ENCODE measurements at regions not wholly inside any gene's neighbourhood (a gene's known extent, or its start where the extent isn't known, plus 50 kb on each side); places are given as distances from the start of the nearest gene placed in this dataset.

GRCh38 chr4:26059391-26060154, 145.6 kb downstream of the SMIM20 start:
- no peak for ATAC-seq
- TF ChIP-seq, protein P1, sequence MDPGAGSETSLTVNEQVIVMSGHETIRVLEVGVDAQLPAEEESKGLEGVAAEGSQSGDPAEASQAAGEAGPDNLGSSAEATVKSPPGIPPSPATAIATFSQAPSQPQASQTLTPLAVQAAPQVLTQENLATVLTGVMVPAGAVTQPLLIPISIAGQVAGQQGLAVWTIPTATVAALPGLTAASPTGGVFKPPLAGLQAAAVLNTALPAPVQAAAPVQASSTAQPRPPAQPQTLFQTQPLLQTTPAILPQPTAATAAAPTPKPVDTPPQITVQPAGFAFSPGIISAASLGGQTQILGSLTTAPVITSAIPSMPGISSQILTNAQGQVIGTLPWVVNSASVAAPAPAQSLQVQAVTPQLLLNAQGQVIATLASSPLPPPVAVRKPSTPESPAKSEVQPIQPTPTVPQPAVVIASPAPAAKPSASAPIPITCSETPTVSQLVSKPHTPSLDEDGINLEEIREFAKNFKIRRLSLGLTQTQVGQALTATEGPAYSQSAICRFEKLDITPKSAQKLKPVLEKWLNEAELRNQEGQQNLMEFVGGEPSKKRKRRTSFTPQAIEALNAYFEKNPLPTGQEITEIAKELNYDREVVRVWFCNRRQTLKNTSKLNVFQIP (CRISPR knock-in tag; IDR thresholded peaks at IDR 0.05; ENCODE audit: borderline replicate concordance, low read depth): no peak

- TF ChIP-seq ARNTL (CRISPR knock-in tag; IDR thresholded peaks at IDR 0.05; ENCODE audit: borderline replicate concordance, low read depth) (no peak), BACH2 (CRISPR knock-in tag; IDR thresholded peaks at IDR 0.05; ENCODE audit: borderline replicate concordance) (no peak), ISL1 (CRISPR knock-in tag; IDR thresholded peaks at IDR 0.05) (no peak), PATZ1 (CRISPR knock-in tag; IDR thresholded peaks at IDR 0.05; ENCODE audit: borderline replicate concordance) (no peak), TSHZ2 (CRISPR knock-in tag; IDR thresholded peaks at IDR 0.05) (no peak), ESRRG (CRISPR knock-in tag; IDR thresholded peaks at IDR 0.05) (no peak), GLIS3 (CRISPR knock-in tag; IDR thresholded peaks at IDR 0.05) (no peak), RARB (CRISPR knock-in tag; IDR thresholded peaks at IDR 0.05) (no peak), ZFP30 (CRISPR knock-in tag; IDR thresholded peaks at IDR 0.05) (no peak), TCF4 (CRISPR knock-in tag; IDR thresholded peaks at IDR 0.05; ENCODE audit: borderline replicate concordance) (no peak), OSR1 (CRISPR knock-in tag; IDR thresholded peaks at IDR 0.05) (no peak), ZNF8 (CRISPR knock-in tag; IDR thresholded peaks at IDR 0.05) (no peak), ZNF70 (CRISPR knock-in tag; IDR thresholded peaks at IDR 0.05) (no peak), CSDC2 (CRISPR knock-in tag; IDR thresholded peaks at IDR 0.05) (no peak), TOX (CRISPR knock-in tag; IDR thresholded peaks at IDR 0.05; ENCODE audit: borderline replicate concordance) (no peak), ZNF565 (CRISPR knock-in tag; conservative IDR thresholded peaks at IDR 0.05; ENCODE audit: low read depth) (no peak), ZC3H10 (CRISPR knock-in tag; IDR thresholded peaks at IDR 0.05) (no peak)
- TF ChIP-seq, protein P2, sequence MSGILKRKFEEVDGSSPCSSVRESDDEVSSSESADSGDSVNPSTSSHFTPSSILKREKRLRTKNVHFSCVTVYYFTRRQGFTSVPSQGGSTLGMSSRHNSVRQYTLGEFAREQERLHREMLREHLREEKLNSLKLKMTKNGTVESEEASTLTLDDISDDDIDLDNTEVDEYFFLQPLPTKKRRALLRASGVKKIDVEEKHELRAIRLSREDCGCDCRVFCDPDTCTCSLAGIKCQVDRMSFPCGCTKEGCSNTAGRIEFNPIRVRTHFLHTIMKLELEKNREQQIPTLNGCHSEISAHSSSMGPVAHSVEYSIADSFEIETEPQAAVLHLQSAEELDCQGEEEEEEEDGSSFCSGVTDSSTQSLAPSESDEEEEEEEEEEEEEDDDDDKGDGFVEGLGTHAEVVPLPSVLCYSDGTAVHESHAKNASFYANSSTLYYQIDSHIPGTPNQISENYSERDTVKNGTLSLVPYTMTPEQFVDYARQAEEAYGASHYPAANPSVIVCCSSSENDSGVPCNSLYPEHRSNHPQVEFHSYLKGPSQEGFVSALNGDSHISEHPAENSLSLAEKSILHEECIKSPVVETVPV (CRISPR knock-in tag; IDR thresholded peaks at IDR 0.05): no peak
- TF ChIP-seq, protein P3, sequence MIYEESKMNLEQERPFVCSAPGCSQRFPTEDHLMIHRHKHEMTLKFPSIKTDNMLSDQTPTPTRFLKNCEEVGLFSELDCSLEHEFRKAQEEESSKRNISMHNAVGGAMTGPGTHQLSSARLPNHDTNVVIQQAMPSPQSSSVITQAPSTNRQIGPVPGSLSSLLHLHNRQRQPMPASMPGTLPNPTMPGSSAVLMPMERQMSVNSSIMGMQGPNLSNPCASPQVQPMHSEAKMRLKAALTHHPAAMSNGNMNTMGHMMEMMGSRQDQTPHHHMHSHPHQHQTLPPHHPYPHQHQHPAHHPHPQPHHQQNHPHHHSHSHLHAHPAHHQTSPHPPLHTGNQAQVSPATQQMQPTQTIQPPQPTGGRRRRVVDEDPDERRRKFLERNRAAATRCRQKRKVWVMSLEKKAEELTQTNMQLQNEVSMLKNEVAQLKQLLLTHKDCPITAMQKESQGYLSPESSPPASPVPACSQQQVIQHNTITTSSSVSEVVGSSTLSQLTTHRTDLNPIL (CRISPR knock-in tag; IDR thresholded peaks at IDR 0.05; ENCODE audit: low read depth): no peak
- TF ChIP-seq, protein P1 (CRISPR knock-in tag; IDR thresholded peaks at IDR 0.05; ENCODE audit: borderline replicate concordance, low read depth): no peak
- ATAC-seq: no peak
These were observed 146.3 kb downstream of the SMIM20 start for GRCh38 chr4:26060286-26060685.
